Omental fat pad (tissue), 3 donors: ENCODE measurements at regions not wholly inside any gene's neighbourhood (a gene's known extent, or its start where the extent isn't known, plus 50 kb on each side); places are given as distances from the start of the nearest gene placed in this dataset. TPM values are rescaled to one million over a fixed set of nuclear protein-coding genes. Genes with fewer than 3 reads are reported as not detected.

ENCODE experiments used
- ATAC-seq: fragments of 150-250 bp; one replicate; pipeline ENCODE4 v1.9.1; 2016; ENCODE audit warnings: mild to moderate bottlenecking, moderate library complexity; ENCODE audit not compliant: low FRiP score
- DNase-seq: peaks from one replicate; pipeline ENCODE4 v3.0.0-alpha.2; 2019; ENCODE audit warnings: low spot score
- CTCF ChIP-seq, 3 donors: fragments of 450-650 bp; IDR thresholded peaks; one replicate each; pipeline ENCODE4 v1.5.1; 2016 to 2017; ENCODE audit warnings: antibody characterized with exemption in 3 of 3, mild to moderate bottlenecking in 3 of 3, moderate library complexity in 2 of 3
- small RNA-seq: library from RNA; depleted of rRNA; stranded (forward); fragments of <200 nt; gene quantifications from one replicate; pipeline ENCODE3, GENCODE V24; 2016

GRCh38 chr21:27021046-27021445, 54.2 kb upstream of the ADAMTS5 start:
- ATAC-seq (no peak), DNase-seq (no peak)
- no peak for TF ChIP-seq CTCF (IDR thresholded peaks at IDR 0.05)

GRCh38 chr21:27017246-27017645, 50.4 kb upstream of the ADAMTS5 start:
- no peak for DNase-seq
- ATAC-seq, result no peak
- no peak for TF ChIP-seq CTCF (IDR thresholded peaks at IDR 0.05)

Small RNA genes lying in the stretch of these regions (small RNA-seq; reads per million reads assigned to genes)
- gene NCSTNP1 (not detected), gene RF00026 (not detected)
